SK-N-SH treated with all-trans-retinoic acid at 6 μM for 48 hours (cell line): ENCODE measurements at regions not wholly inside any gene's neighbourhood (a gene's known extent, or its start where the extent isn't known, plus 50 kb on each side); places are given as distances from the start of the nearest gene placed in this dataset.

Experiments
- ATAC-seq: fragments of 200-7000 bp; cut with Tn5 transposase; 3 replicates; pipeline ENCODE4 v1.9.1; 2020; ENCODE audit warnings: mild to moderate bottlenecking, moderate library complexity
- ARNTL ChIP-seq: fragments of 450-650 bp; formaldehyde crosslinking; IDR thresholded peaks from 2 replicates; pipeline ENCODE4 v1.5.0; 2020; ENCODE audit warnings: low read depth, mild to moderate bottlenecking, moderate library complexity, borderline replicate concordance
- BACH2 ChIP-seq: fragments of 250-450 bp; sonication (Bioruptor Pico); IDR thresholded peaks from 2 replicates; pipeline ENCODE4 v1.9.0; 2021; ENCODE audit warnings: mild to moderate bottlenecking, borderline replicate concordance
- CREB5 ChIP-seq: fragments of 250-450 bp; sonication (Bioruptor Pico); IDR thresholded peaks from 2 replicates; pipeline ENCODE4 v1.5.1; 2020; ENCODE audit warnings: low read depth, mild to moderate bottlenecking, moderate library complexity
- CSDC2 ChIP-seq: fragments of 250-450 bp; sonication (Bioruptor Pico); IDR thresholded peaks from 2 replicates; pipeline ENCODE4 v1.5.0; 2020; ENCODE audit warnings: mild to moderate bottlenecking, moderate library complexity
- CSRNP3 ChIP-seq: fragments of 250-450 bp; sonication (Bioruptor Pico); IDR thresholded peaks from 2 replicates; pipeline ENCODE4 v1.5.1; 2021; ENCODE audit warnings: mild to moderate bottlenecking, moderate library complexity
- ESRRG ChIP-seq: fragments of 250-450 bp; sonication (Bioruptor Pico); IDR thresholded peaks from 2 replicates; pipeline ENCODE4 v1.6.1; 2021; ENCODE audit warnings: mild to moderate bottlenecking
- GLIS3 ChIP-seq: fragments of 250-450 bp; sonication (Bioruptor Pico); IDR thresholded peaks from 2 replicates; pipeline ENCODE4 v1.5.0; 2020; ENCODE audit warnings: mild to moderate bottlenecking, moderate library complexity
- ISL1 ChIP-seq: fragments of 250-450 bp; sonication (Bioruptor Pico); IDR thresholded peaks from 2 replicates; pipeline ENCODE4 v2.1.2; 2022; ENCODE audit warnings: mild to moderate bottlenecking, moderate library complexity
- PATZ1 ChIP-seq: fragments of 250-450 bp; sonication (Bioruptor Pico); IDR thresholded peaks from 2 replicates; pipeline ENCODE4 v1.8.0; 2020; ENCODE audit warnings: mild to moderate bottlenecking, moderate library complexity, borderline replicate concordance
- POU6F1 ChIP-seq: fragments of 250-450 bp; sonication (Bioruptor Pico); IDR thresholded peaks from 2 replicates; pipeline ENCODE4 v1.8.0; 2021; ENCODE audit warnings: low read depth, mild to moderate bottlenecking, moderate library complexity, borderline replicate concordance
- RARB ChIP-seq: fragments of 250-450 bp; sonication (Bioruptor Pico); IDR thresholded peaks from 2 replicates; pipeline ENCODE4 v1.8.0; 2021; ENCODE audit warnings: mild to moderate bottlenecking, moderate library complexity
- SNAI2 ChIP-seq: fragments of 250-450 bp; sonication (Bioruptor Pico); IDR thresholded peaks from 2 replicates; pipeline ENCODE4 v1.5.0; 2020; ENCODE audit warnings: mild to moderate bottlenecking, moderate library complexity
- TCF4 ChIP-seq: fragments of 250-450 bp; sonication (Bioruptor Pico); IDR thresholded peaks from 2 replicates; pipeline ENCODE4 v1.8.0; 2021; ENCODE audit warnings: mild to moderate bottlenecking, moderate library complexity, borderline replicate concordance
- TOX ChIP-seq: fragments of 250-450 bp; sonication (Bioruptor Pico); IDR thresholded peaks from 2 replicates; pipeline ENCODE4 v1.8.0; 2021; ENCODE audit warnings: mild to moderate bottlenecking, moderate library complexity, borderline replicate concordance
- ZC3H10 ChIP-seq: fragments of 250-450 bp; sonication (Bioruptor Pico); IDR thresholded peaks from 2 replicates; pipeline ENCODE4 v1.5.1; 2021; ENCODE audit warnings: mild to moderate bottlenecking, moderate library complexity
- ZFP3 ChIP-seq: fragments of 250-450 bp; sonication (Bioruptor Pico); IDR thresholded peaks from 2 replicates; pipeline ENCODE4 v1.5.0; 2020; ENCODE audit warnings: mild to moderate bottlenecking, moderate library complexity
- ZFP30 ChIP-seq: fragments of 450-650 bp; formaldehyde crosslinking; IDR thresholded peaks from 2 replicates; pipeline ENCODE4 v1.5.0; 2022; ENCODE audit warnings: mild to moderate bottlenecking, moderate library complexity
- ZNF565 ChIP-seq: fragments of 450-650 bp; formaldehyde crosslinking; conservative IDR thresholded peaks from 2 replicates; pipeline ENCODE4 v1.5.0; 2020; ENCODE audit warnings: low read depth, mild to moderate bottlenecking, moderate library complexity
- ZNF70 ChIP-seq: fragments of 450-650 bp; formaldehyde crosslinking; IDR thresholded peaks from 2 replicates; pipeline ENCODE4 v1.5.0; 2020; ENCODE audit warnings: mild to moderate bottlenecking, moderate library complexity
- ZNF8 ChIP-seq: fragments of 450-650 bp; formaldehyde crosslinking; IDR thresholded peaks from 2 replicates; pipeline ENCODE4 v1.5.0; 2020; ENCODE audit warnings: mild to moderate bottlenecking, moderate library complexity

- TF ChIP-seq CSRNP3 (no peak), SNAI2 (CRISPR knock-in tag) (no peak)
Measured at GRCh38 chr7:46559194-46559832, 638.2 kb upstream of the IGFBP3 start (continued).

- ATAC-seq, result peak; percentile 83
- TF ChIP-seq ZC3H10 (peak; percentile 30; the same call in 1 of the 2 replicates), CREB5 (0 out of 2 replicates have a peak, but pooled peaks have one; percentile 28), RARB (peak; percentile 77; the same call in 1 of the 2 replicates), ESRRG (CRISPR knock-in tag) (no peak), ZFP30 (CRISPR knock-in tag) (no peak), ISL1 (CRISPR knock-in tag) (peak; percentile 39), TOX (CRISPR knock-in tag) (peak; percentile 81), GLIS3 (no peak), CSDC2 (CRISPR knock-in tag) (peak; percentile 69; the same call in 1 of the 2 replicates)
Measured at GRCh38 chr7:46558482-46559193, 637.6 kb upstream of the IGFBP3 start.

GRCh38 chr7:46557781-46558180 is 636.7 kb upstream of the IGFBP3 start:
- peak; percentile 3; the same call in 1 of the 3 replicates for ATAC-seq
- TF ChIP-seq SNAI2 (CRISPR knock-in tag) (no peak), ISL1 (CRISPR knock-in tag) (no peak), PATZ1 (CRISPR knock-in tag) (no peak), ZNF8 (CRISPR knock-in tag) (no peak), ZFP3 (no peak), GLIS3 (no peak)

GRCh38 chr7:46557295-46557711 is 636.2 kb upstream of the IGFBP3 start:
- ATAC-seq, result peak; percentile 7; the same call in 2 of the 3 replicates
- 0 out of 2 replicates have a peak, but pooled peaks have one; percentile 67 for TF ChIP-seq POU6F1 (CRISPR knock-in tag)
- TF ChIP-seq ARNTL (CRISPR knock-in tag), result no peak
- peak; percentile 89 for TF ChIP-seq CREB5
- no peak for TF ChIP-seq ESRRG (CRISPR knock-in tag)
- TF ChIP-seq ZNF70 (CRISPR knock-in tag), result no peak
- peak; percentile 16; the same call in 1 of the 2 replicates for TF ChIP-seq ZFP3
- no peak for TF ChIP-seq ZFP30 (CRISPR knock-in tag)
- TF ChIP-seq CSRNP3, result no peak
- no peak for TF ChIP-seq BACH2
- peak; percentile 26; the same call in 1 of the 2 replicates for TF ChIP-seq PATZ1 (CRISPR knock-in tag)
- TF ChIP-seq GLIS3, result peak; percentile 75; the same call in 1 of the 2 replicates
- no peak for TF ChIP-seq SNAI2 (CRISPR knock-in tag)
- TF ChIP-seq RARB, result 0 out of 2 replicates have a peak, but pooled peaks have one; percentile 13
- TF ChIP-seq ISL1 (CRISPR knock-in tag), result peak; percentile 96
- TF ChIP-seq ZNF565 (CRISPR knock-in tag), result no peak
- no peak for TF ChIP-seq TCF4 (CRISPR knock-in tag)
